NB4 (cell line): ENCODE measurements at regions not wholly inside any gene's neighbourhood (a gene's known extent, or its start where the extent isn't known, plus 50 kb on each side); places are given as distances from the start of the nearest gene placed in this dataset.
A peak's percentile ranks its signal among the peaks of the same experiment; 100 is the strongest.
"Not testable (repeated sequence)": the region's sequence is repeated elsewhere in the genome, so short reads cannot be mapped to it uniquely, and the experiment has no call there.

Source experiments
- DNase-seq: peaks from one replicate; pipeline ENCODE4 v3.0.0; 2010; ENCODE audit warnings: low read depth
- H3K4me3 ChIP-seq: one replicate; pipeline ENCODE4 v1.5.1; 2011; ENCODE audit warnings: mild to moderate bottlenecking, low read depth, low read length, moderate library complexity
- MYC ChIP-seq: IDR thresholded peaks from 2 replicates; pipeline ENCODE4 v1.6.1; 2011; ENCODE audit warnings: low read depth, low read length
- POLR2A ChIP-seq: IDR thresholded peaks from 2 replicates; pipeline ENCODE4 v1.6.1; 2011; ENCODE audit warnings: mild to moderate bottlenecking; ENCODE audit not compliant: insufficient read length; ENCODE audit errors: extremely low read depth
- TF ChIP-seq, protein P1 (sequence below): IDR thresholded peaks from 2 replicates; pipeline ENCODE4 v1.6.1; 2011; ENCODE audit warnings: low read depth, low read length
- TF ChIP-seq, protein P2 (sequence below): IDR thresholded peaks from one replicate; pipeline ENCODE4 v1.5.1; 2012; ENCODE audit warnings: low read depth, low read length

DNA sequence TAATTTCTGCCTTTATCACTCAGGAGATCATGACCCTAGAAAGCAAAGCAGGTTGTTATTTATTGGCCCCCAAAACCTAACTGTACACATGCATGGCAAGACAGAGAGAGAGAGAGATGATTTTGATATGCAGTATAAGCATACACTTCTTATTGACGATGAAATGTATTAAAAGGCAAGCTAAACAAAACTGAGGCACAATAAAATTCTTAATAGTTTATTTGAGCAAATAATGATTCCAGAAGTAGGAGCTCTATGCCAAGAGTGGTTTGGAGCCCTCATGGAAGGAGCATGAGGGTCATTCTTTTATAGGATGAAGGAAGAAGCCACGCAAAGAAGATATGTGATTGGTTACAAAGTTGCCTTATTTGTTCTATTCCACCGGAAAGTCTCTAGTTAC is 616.0 kb downstream of the FBXO15 start:
- no peak overlapping the region for H3K4me3 ChIP-seq
- TF ChIP-seq, protein P1, sequence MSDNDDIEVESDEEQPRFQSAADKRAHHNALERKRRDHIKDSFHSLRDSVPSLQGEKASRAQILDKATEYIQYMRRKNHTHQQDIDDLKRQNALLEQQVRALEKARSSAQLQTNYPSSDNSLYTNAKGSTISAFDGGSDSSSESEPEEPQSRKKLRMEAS = no peak
- TF ChIP-seq MYC (no peak), POLR2A (no peak)
- TF ChIP-seq, protein P2, sequence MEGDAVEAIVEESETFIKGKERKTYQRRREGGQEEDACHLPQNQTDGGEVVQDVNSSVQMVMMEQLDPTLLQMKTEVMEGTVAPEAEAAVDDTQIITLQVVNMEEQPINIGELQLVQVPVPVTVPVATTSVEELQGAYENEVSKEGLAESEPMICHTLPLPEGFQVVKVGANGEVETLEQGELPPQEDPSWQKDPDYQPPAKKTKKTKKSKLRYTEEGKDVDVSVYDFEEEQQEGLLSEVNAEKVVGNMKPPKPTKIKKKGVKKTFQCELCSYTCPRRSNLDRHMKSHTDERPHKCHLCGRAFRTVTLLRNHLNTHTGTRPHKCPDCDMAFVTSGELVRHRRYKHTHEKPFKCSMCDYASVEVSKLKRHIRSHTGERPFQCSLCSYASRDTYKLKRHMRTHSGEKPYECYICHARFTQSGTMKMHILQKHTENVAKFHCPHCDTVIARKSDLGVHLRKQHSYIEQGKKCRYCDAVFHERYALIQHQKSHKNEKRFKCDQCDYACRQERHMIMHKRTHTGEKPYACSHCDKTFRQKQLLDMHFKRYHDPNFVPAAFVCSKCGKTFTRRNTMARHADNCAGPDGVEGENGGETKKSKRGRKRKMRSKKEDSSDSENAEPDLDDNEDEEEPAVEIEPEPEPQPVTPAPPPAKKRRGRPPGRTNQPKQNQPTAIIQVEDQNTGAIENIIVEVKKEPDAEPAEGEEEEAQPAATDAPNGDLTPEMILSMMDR = no peak
- no peak for DNase-seq

DNA sequence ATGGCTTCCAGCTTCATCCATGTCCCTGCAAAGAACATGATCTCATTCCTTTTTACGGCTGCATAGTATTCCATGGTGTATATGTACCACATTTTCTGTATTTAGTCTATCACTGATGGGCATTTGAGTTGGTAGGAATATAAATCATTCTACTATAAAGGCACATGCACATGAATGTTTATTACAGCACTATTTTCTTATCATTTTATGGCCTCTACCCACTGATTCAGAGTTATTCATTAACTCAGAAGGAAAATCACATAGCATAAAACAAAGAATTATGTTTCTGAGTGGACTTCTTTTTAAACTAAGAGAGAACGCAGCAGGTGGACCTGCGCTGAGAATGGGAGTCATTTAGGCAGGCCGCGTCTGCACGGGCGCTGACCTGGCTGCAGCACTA is 619.6 kb downstream of the FBXO15 start:
- TF ChIP-seq MYC (no peak), POLR2A (no peak)
- TF ChIP-seq, protein P2 = no peak
- TF ChIP-seq, protein P1 = no peak
- H3K4me3 ChIP-seq = no peak overlapping the region
- DNase-seq = no peak

DNA sequence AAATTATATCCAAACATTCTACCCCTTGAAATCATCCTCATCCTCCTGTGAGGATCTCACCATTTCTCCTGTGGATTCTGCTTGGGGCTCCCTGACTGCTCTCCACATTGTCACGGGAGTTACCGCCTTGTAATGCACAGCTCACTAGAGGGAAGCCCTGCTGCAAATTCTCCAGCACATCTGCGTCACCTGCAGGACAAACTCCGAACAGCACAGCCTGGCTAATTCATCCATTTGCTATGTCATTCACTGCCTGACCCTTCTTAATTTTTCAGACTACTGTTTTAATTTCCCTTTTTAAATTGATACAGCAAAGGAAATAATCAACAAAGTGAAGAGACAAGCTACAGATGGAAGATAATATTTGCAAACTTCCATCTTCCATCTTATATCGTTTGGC is 627.4 kb downstream of the FBXO15 start:
- DNase-seq = no peak

DNA sequence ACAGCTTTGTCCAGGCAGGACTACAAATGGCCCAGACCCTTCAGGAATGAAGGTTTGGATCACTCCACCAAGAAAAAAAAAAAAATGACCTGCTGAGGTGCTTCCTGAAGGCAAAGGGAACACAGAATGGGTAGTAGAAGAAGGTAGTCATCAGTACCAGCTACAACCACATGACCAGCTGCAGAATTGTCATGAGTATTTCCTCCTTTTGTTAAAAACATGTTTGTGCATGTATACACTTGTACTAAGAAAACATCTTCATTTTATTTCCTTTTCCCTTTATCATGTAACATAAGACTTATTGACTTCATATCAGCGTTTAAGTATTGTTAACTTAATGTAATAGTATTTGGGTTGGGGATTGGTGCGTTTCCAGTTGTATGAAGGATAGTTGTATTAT is 631.6 kb downstream of the FBXO15 start:
- not testable (repeated sequence) for DNase-seq, H3K4me3 ChIP-seq

More for the DNA sequence above, 627.4 kb downstream of the FBXO15 start:
- TF ChIP-seq, protein P2 = no peak
- TF ChIP-seq POLR2A = no peak
- H3K4me3 ChIP-seq = no peak overlapping the region

DNA sequence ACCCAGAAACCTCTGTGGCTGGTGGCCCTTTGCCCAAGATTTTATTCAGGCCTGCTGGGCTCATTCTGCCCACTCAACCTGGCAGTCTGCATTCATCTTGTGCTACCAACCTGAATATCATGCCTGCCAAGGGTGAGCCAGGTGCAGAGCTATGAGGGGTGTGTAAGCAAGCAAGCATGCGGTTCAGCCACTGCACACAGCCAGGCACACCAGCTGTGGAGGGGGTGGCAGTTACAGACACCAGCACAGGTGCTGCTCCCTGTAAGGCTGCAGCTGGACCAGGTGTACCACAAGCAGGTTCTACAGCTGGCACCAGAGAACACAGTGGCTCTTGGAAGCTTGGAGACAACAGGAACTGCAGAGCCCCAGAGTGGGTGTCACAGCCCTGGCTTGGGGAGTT is 633.2 kb downstream of the FBXO15 start:
- no peak overlapping the region for H3K4me3 ChIP-seq
- no peak for DNase-seq
- TF ChIP-seq, protein P2 = no peak
- TF ChIP-seq MYC = no peak
- TF ChIP-seq, protein P1 = no peak
- no peak for TF ChIP-seq POLR2A

DNA sequence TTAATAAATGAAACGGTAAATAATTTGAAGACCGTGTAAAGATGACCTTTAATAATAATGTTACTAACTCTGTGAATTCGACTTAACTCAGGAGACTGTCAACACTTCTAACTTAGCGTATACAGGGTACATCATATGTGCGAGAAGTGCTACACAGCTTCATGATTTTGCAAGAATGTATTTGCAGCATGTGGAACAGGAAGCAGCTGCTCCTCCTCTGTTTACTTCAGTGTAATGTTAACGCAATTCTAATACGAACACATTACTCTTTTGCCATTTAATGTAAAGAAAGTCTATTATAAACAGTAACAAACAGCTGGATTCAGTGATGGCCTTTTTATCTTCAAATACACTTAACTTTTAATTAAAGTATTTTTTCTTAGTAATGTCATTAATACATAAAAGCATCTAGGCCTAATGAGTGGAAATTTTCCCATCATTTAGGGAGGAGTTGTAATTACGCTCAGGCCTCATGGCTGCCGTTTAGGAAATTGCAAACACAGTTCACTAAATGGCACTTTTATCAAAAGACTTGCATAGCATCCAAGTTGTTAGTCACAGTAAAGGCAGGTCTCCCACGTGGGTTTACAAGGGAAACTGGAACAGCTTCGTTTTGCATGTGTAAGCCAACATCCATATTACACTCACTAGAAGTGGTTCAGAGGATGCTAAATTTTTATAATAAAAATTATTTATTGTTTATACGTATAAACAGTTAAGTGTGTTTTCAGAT is 635.7 kb downstream of the FBXO15 start:
- TF ChIP-seq, protein P2 = no peak
- TF ChIP-seq MYC (no peak), POLR2A (no peak)
- TF ChIP-seq, protein P1 = no peak
- H3K4me3 ChIP-seq = no peak overlapping the region
- DNase-seq = peak; percentile 2
